HG02759 (cell line): ENCODE measurements at regions not wholly inside any gene's neighbourhood (a gene's known extent, or its start where the extent isn't known, plus 50 kb on each side); places are given as distances from the start of the nearest gene placed in this dataset.
"Not testable (repeated sequence)": the region's sequence is repeated elsewhere in the genome, so short reads cannot be mapped to it uniquely, and the experiment has no call there.

ENCODE experiments used
- ATAC-seq: cut with Tn5 transposase; IDR thresholded peaks from one replicate; pipeline ENCODE4 v1.9.1; 2021; ENCODE audit warnings: mild to moderate bottlenecking, moderate library complexity; ENCODE audit not compliant: unreplicated experiment

- no peak for ATAC-seq
Measured at GRCh38 chr5:72760259-72760658, 56.2 kb upstream of the TNPO1 start.

- ATAC-seq: no peak
Measured at GRCh38 chr5:72752909-72753308, 63.6 kb upstream of the TNPO1 start.

GRCh38 chr5:72749362-72749997 lies 67.0 kb upstream of the TNPO1 start:
- no peak for ATAC-seq

GRCh38 chr5:72747826-72748225 lies 68.6 kb upstream of the TNPO1 start:
- ATAC-seq: no peak

GRCh38 chr5:72746736-72747135 lies 69.7 kb upstream of the TNPO1 start:
- ATAC-seq: no peak

- no peak for ATAC-seq
Measured at GRCh38 chr5:72744136-72744535, 72.3 kb upstream of the TNPO1 start.

- no peak for ATAC-seq
Measured at GRCh38 chr5:72741805-72742204, 74.7 kb upstream of the TNPO1 start.

GRCh38 chr5:72733810-72734209 lies 82.7 kb upstream of the TNPO1 start:
- no peak for ATAC-seq

GRCh38 chr5:72723581-72723980 lies 92.9 kb upstream of the TNPO1 start:
- ATAC-seq: no peak

- ATAC-seq: no peak
Measured at GRCh38 chr5:72722792-72723452, 93.5 kb upstream of the TNPO1 start.

- ATAC-seq: no peak
Measured at GRCh38 chr5:72721844-72722243, 94.6 kb upstream of the TNPO1 start.

- ATAC-seq: no peak
Measured at GRCh38 chr5:72720205-72720604, 96.3 kb upstream of the TNPO1 start.

GRCh38 chr5:72711351-72711750 lies 105.1 kb upstream of the TNPO1 start:
- ATAC-seq: no peak

- ATAC-seq: no peak
Measured at GRCh38 chr5:72709341-72709740, 107.1 kb upstream of the TNPO1 start.

- no peak for ATAC-seq
Measured at GRCh38 chr5:72705178-72705577, 111.3 kb upstream of the TNPO1 start.

GRCh38 chr5:72703876-72704275 lies 112.6 kb upstream of the TNPO1 start:
- no peak for ATAC-seq

- no peak for ATAC-seq
Measured at GRCh38 chr5:72702881-72703434, 113.5 kb upstream of the TNPO1 start.

GRCh38 chr5:72702105-72702504 lies 114.4 kb upstream of the TNPO1 start:
- ATAC-seq: not testable (repeated sequence)

- ATAC-seq: no peak
Measured at GRCh38 chr5:72698481-72698880, 118.0 kb upstream of the TNPO1 start.

GRCh38 chr5:72697622-72698021 lies 118.8 kb upstream of the TNPO1 start:
- ATAC-seq: no peak

- no peak for ATAC-seq
Measured at GRCh38 chr5:72695659-72696058, 120.8 kb upstream of the TNPO1 start.

- no peak for ATAC-seq
Measured at GRCh38 chr5:72694856-72695255, 121.6 kb upstream of the TNPO1 start.
